WTC11 (cell line): ENCODE measurements at regions not wholly inside any gene's neighbourhood (a gene's known extent, or its start where the extent isn't known, plus 50 kb on each side); places are given as distances from the start of the nearest gene placed in this dataset.

Experiments
- ATAC-seq: fragments of 200-7000 bp; cut with Tn5 transposase; 2 replicates; pipeline ENCODE4 v1.10.0; 2021; ENCODE audit warnings: mild to moderate bottlenecking, moderate library complexity
- CTCF ChIA-PET: fragments of 300-600 bp; sonication (Branson Sonifier 250); formaldehyde crosslinking; loops from one replicate; lab custom pipeline; 2021; ENCODE audit warnings: antibody characterized with exemption; lab: Charles Lee
- POLR2A ChIA-PET: fragments of 350-600 bp; sonication (Branson Sonifier 250); formaldehyde crosslinking; loops from one replicate; lab custom pipeline; 2021; ENCODE audit warnings: antibody characterized with exemption; lab: Charles Lee
- DNase-seq: peaks from one replicate; pipeline ENCODE4 v3.0.0; 2021; ENCODE audit warnings: low spot score
- H3K27ac Mint-ChIP-seq: 2 replicates; pipeline ENCODE4 v1.8.0; 2021; ENCODE audit warnings: mixed read lengths
- H3K27me3 Mint-ChIP-seq: 2 replicates; pipeline ENCODE4 v1.8.0; 2021; ENCODE audit warnings: low read depth, mild to moderate bottlenecking, moderate library complexity, mixed read lengths
- H3K36me3 Mint-ChIP-seq: 2 replicates; pipeline ENCODE4 v1.8.0; 2021; ENCODE audit warnings: mixed read lengths
- H3K4me1 Mint-ChIP-seq: 2 replicates; pipeline ENCODE4 v1.8.0; 2022; ENCODE audit warnings: mixed read lengths
- H3K4me3 Mint-ChIP-seq: 2 replicates; pipeline ENCODE4 v1.8.0; 2021; ENCODE audit warnings: mild to moderate bottlenecking, moderate library complexity, mixed read lengths
- H3K9me3 Mint-ChIP-seq: 2 replicates; pipeline ENCODE4 v1.8.0; 2021; ENCODE audit warnings: mixed read lengths
- ATF1 ChIP-seq: sonication (generic); formaldehyde crosslinking; IDR thresholded peaks from 2 replicates; pipeline ENCODE4 v1.8.1; 2023; ENCODE audit warnings: mild to moderate bottlenecking, moderate library complexity, missing genetic modification reagents
- ATF3 ChIP-seq: sonication (generic); formaldehyde crosslinking; conservative IDR thresholded peaks from 2 replicates; pipeline ENCODE4 v1.8.1; 2022; ENCODE audit warnings: mild to moderate bottlenecking, missing genetic modification reagents
- ATF6 ChIP-seq: sonication (generic); formaldehyde crosslinking; IDR thresholded peaks from 2 replicates; pipeline ENCODE4 v1.8.1; 2023; ENCODE audit warnings: mild to moderate bottlenecking, missing genetic modification reagents
- CBFB ChIP-seq: sonication (generic); formaldehyde crosslinking; IDR thresholded peaks from 2 replicates; pipeline ENCODE4 v1.8.1; 2022; ENCODE audit warnings: mild to moderate bottlenecking, low read depth, missing genetic modification reagents
- CDX4 ChIP-seq: fragments of 250-450 bp; sonication (Bioruptor Pico); IDR thresholded peaks from 2 replicates; pipeline ENCODE4 v1.9.0; 2021; ENCODE audit warnings: moderate library complexity, mild to moderate bottlenecking, inconsistent platforms, borderline replicate concordance
- CREM ChIP-seq: sonication (generic); formaldehyde crosslinking; IDR thresholded peaks from 2 replicates; pipeline ENCODE4 v1.8.1; 2022; ENCODE audit warnings: mild to moderate bottlenecking, missing genetic modification reagents, moderate library complexity
- EMX1 ChIP-seq: fragments of 250-450 bp; sonication (Bioruptor Pico); IDR thresholded peaks from 2 replicates; pipeline ENCODE4 v1.8.0; 2021; ENCODE audit warnings: mild to moderate bottlenecking
- GRHL2 ChIP-seq: fragments of 250-450 bp; sonication (Bioruptor Pico); IDR thresholded peaks from 2 replicates; pipeline ENCODE4 v1.8.0; 2022; ENCODE audit warnings: mild to moderate bottlenecking, moderate library complexity; ENCODE audit not compliant: insufficient replicate concordance, severe bottlenecking
- GTF2I ChIP-seq: fragments of 250-450 bp; sonication (Bioruptor Pico); conservative IDR thresholded peaks from 2 replicates; pipeline ENCODE4 v1.4.0; 2021; ENCODE audit warnings: mild to moderate bottlenecking
- HMGA2 ChIP-seq: fragments of 250-450 bp; sonication (Bioruptor Pico); IDR thresholded peaks from 2 replicates; pipeline ENCODE4 v1.4.0; 2021; ENCODE audit warnings: mild to moderate bottlenecking, moderate library complexity
- IRF2 ChIP-seq: sonication (generic); formaldehyde crosslinking; IDR thresholded peaks from 2 replicates; pipeline ENCODE4 v1.8.0; 2022; ENCODE audit warnings: low read depth, missing genetic modification reagents, borderline replicate concordance
- JAZF1 ChIP-seq: fragments of 250-450 bp; sonication (Bioruptor Pico); IDR thresholded peaks from 2 replicates; pipeline ENCODE4 v1.9.0; 2021; ENCODE audit warnings: moderate library complexity, mild to moderate bottlenecking, inconsistent platforms
- NR1H2 ChIP-seq: sonication (generic); formaldehyde crosslinking; IDR thresholded peaks from 2 replicates; pipeline ENCODE4 v1.9.0; 2021; ENCODE audit warnings: mild to moderate bottlenecking, moderate library complexity, missing genetic modification reagents
- NR3C1 ChIP-seq: sonication (generic); formaldehyde crosslinking; conservative IDR thresholded peaks from 2 replicates; pipeline ENCODE4 v1.8.1; 2023; ENCODE audit warnings: low read depth, mild to moderate bottlenecking, missing genetic modification reagents
- PRRX2 ChIP-seq: fragments of 250-450 bp; sonication (Bioruptor Pico); IDR thresholded peaks from 2 replicates; pipeline ENCODE4 v1.8.0; 2021; ENCODE audit warnings: mild to moderate bottlenecking
- RELA ChIP-seq: sonication (generic); formaldehyde crosslinking; IDR thresholded peaks from 2 replicates; pipeline ENCODE4 v1.8.1; 2022; ENCODE audit warnings: missing genetic modification reagents, mild to moderate bottlenecking, borderline replicate concordance
- TEAD1 ChIP-seq: sonication (generic); formaldehyde crosslinking; IDR thresholded peaks from 2 replicates; pipeline ENCODE4 v1.8.0; 2022; ENCODE audit warnings: mild to moderate bottlenecking, missing genetic modification reagents
- TP53 ChIP-seq: sonication (generic); formaldehyde crosslinking; IDR thresholded peaks from 2 replicates; pipeline ENCODE4 v1.8.1; 2023; ENCODE audit warnings: mild to moderate bottlenecking, missing genetic modification reagents
- ZNF281 ChIP-seq: sonication (generic); formaldehyde crosslinking; IDR thresholded peaks from 2 replicates; pipeline ENCODE4 v1.8.0; 2023; ENCODE audit warnings: mild to moderate bottlenecking, missing genetic modification reagents
- ZNF317 ChIP-seq: sonication (generic); formaldehyde crosslinking; IDR thresholded peaks from 2 replicates; pipeline ENCODE4 v1.8.1; 2023; ENCODE audit warnings: low read depth, mild to moderate bottlenecking, moderate library complexity, missing genetic modification reagents, borderline replicate concordance
- ZNF425 ChIP-seq: fragments of 250-450 bp; sonication (Bioruptor Pico); conservative IDR thresholded peaks from 2 replicates; pipeline ENCODE4 v1.9.0; 2021; ENCODE audit warnings: mild to moderate bottlenecking

- peak; percentile 82 for ATAC-seq
- CTCF ChIA-PET: no interaction called here
Measured at GRCh38 chr5:114255260-114255659, 106.6 kb upstream of the KCNN2 start.

GRCh38 chr5:114261989-114262388, 99.9 kb upstream of the KCNN2 start:
- Mint-ChIP-seq H3K27ac (no peak overlapping the region), H3K4me3 (no peak overlapping the region), H3K36me3 (no peaks in the 10 kb centered on the region), H3K4me1 (0 out of 2 replicates have a peak, but pooled peaks cover 10% of the 10 kb centered on the region), H3K9me3 (no peaks in the 10 kb centered on the region), H3K27me3 (no peaks in the 10 kb centered on the region)
- no peak for ATAC-seq
- TF ChIP-seq IRF2: no peak
- no peak for DNase-seq
- CTCF ChIA-PET: no interaction called here
- POLR2A ChIA-PET: no interaction called here

More at GRCh38 chr5:114255260-114255659, 106.6 kb upstream of the KCNN2 start:
- Mint-ChIP-seq H3K4me3 (no peak overlapping the region), H3K9me3 (peaks cover 4% of the 10 kb centered on the region; the same call in 1 of the 2 replicates), H3K27me3 (no peaks in the 10 kb centered on the region), H3K4me1 (peaks cover 18% of the 10 kb centered on the region), H3K36me3 (no peaks in the 10 kb centered on the region), H3K27ac (no peak overlapping the region)
- POLR2A ChIA-PET: no interaction called here
- no peak for DNase-seq
- TF ChIP-seq NR3C1 (CRISPR knock-in tag) (no peak), CDX4 (CRISPR knock-in tag) (no peak), EMX1 (CRISPR knock-in tag) (no peak), ATF1 (CRISPR knock-in tag) (no peak), CBFB (no peak), TEAD1 (CRISPR knock-in tag) (no peak)

GRCh38 chr5:114265432-114266060, 96.3 kb upstream of the KCNN2 start:
- CTCF ChIA-PET: no interaction called here
- Mint-ChIP-seq H3K9me3 (no peaks in the 10 kb centered on the region), H3K27me3 (no peaks in the 10 kb centered on the region), H3K27ac (no peak overlapping the region), H3K4me3 (no peak overlapping the region), H3K4me1 (0 out of 2 replicates have a peak, but pooled peaks cover 6% of the 10 kb centered on the region), H3K36me3 (no peaks in the 10 kb centered on the region)
- POLR2A ChIA-PET: no interaction called here
- no peak; the same call in 1 of the 2 replicates for ATAC-seq
- no peak for DNase-seq
- no peak for TF ChIP-seq ATF3 (CRISPR knock-in tag)
- TF ChIP-seq HMGA2 (CRISPR knock-in tag): peak; percentile 59; the same call in 1 of the 2 replicates
- TF ChIP-seq GRHL2: no peak
- no peak for TF ChIP-seq PRRX2 (CRISPR knock-in tag)
- no peak for TF ChIP-seq ATF6 (CRISPR knock-in tag)
- no peak for TF ChIP-seq ZNF317 (CRISPR knock-in tag)

GRCh38 chr5:114266374-114266773, 95.5 kb upstream of the KCNN2 start:
- Mint-ChIP-seq H3K27ac (no peak overlapping the region), H3K4me1 (0 out of 2 replicates have a peak, but pooled peaks cover 6% of the 10 kb centered on the region), H3K36me3 (no peaks in the 10 kb centered on the region), H3K27me3 (no peaks in the 10 kb centered on the region), H3K4me3 (no peak overlapping the region), H3K9me3 (peaks cover 8% of the 10 kb centered on the region; the same call in 1 of the 2 replicates)
- TF ChIP-seq ZNF425 (CRISPR knock-in tag): no peak
- no peak for TF ChIP-seq CREM (CRISPR knock-in tag)
- no peak for TF ChIP-seq JAZF1 (CRISPR knock-in tag)
- TF ChIP-seq TP53 (CRISPR knock-in tag): no peak
- TF ChIP-seq RELA (CRISPR knock-in tag): no peak
- no peak for TF ChIP-seq NR1H2 (CRISPR knock-in tag)
- TF ChIP-seq ATF1 (CRISPR knock-in tag): no peak
- TF ChIP-seq ZNF281 (CRISPR knock-in tag): no peak
- no peak for TF ChIP-seq GTF2I (CRISPR knock-in tag)
- ChIA-PET CTCF (no interaction called here), POLR2A (no interaction called here)
- peak; percentile 43; the same call in 1 of the 2 replicates for ATAC-seq
- no peak for DNase-seq
